ENCODE measurements at regions not wholly inside any gene's neighbourhood (a gene's known extent, or its start where the extent isn't known, plus 50 kb on each side); places are given as distances from the start of the nearest gene placed in this dataset.
"Not testable (repeated sequence)": the region's sequence is repeated elsewhere in the genome, so short reads cannot be mapped to it uniquely, and the experiment has no call there.

DNA sequence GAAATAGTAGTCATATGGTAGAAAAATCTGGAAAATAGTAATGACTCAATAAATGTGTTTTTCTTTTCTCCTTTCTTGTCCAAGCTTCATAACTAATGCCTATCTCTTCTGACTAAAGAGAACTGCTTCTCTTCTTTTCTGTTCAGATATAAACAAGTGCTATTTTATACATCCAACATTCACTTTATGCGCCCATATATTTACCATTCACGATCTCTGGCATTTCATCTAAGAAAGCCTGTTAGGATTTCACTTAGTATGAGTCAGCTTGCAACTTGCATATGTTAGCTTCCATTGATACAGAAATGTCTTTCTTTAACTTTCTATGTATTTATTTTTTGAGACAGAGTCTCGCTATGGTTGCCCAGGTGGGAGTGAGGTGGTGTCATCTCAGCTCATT is 224.9 kb downstream of the VAPA start:
- no peak overlapping the region for H3K4me3 ChIP-seq (ENCODE audit: low read depth, low read length)

DNA sequence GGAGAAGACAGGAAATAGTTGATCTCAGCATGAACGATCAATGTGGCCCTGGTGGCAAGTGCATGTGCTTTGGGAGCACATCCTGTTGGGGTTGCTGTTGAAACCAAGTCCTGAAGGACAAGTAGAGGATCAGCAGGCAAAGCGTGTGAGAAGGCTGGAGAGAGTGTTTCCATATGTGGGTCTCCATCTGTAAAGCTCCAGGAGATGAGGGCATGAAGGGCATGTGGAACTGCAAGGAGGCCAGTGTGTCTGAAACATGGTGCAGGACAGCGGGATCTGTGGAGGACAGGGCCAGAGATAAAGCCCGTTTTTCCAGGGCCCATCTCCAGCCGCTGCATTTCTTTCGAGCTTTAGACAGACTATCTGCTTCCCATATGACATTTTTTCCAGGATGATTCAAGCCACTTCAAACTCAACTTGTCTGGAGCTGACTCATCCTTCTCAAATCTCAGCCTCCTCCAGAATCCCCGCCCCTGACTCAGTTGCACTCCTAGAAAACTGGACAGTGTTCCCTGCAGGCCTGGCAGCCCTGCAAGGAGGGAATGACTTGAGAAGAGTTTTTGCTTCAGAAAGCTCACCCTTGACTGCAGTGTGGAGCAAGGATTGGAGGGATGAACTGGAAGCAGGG is 226.1 kb downstream of the VAPA start:
- no peak overlapping the region for H3K4me3 ChIP-seq (ENCODE audit: low read depth, low read length)

DNA sequence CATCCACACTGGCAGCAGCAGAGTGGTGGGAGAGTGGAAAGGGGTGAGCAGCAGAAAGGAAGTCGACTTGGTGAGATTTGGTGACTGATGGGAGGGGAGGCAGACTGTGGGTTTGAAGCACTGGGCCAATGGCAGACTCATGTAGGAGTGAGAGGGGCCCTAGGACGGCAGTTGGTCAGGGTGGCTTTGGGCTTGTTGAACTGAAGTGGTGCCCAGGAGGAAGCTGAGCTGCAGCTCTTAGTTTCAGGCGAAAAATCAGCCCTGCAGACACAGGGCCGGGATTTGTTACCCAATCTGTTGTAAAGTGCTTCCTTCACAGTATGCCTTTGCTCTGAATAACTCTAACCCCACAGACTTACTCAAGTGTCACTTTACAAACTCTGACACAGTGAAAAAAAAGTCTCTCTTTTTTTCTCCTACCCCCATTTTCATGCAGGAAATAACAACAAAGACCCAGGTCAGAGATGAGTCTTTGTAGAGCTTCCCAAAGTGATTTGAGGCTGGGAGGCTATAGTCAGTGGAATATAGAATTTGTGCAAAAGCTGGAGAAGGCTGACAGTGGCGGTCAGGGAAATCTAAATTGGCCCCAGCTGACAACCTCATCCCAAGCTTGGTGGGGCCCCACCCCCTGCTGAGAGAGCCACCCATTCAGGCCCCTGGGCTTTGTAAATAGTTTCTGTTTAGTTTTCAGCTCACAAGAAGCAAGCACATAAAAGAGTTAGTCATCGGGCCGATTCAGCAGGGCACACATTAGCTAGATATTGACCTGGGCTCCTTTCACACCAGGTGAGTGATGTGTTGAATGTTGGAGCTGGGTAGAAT is 226.9 kb downstream of the VAPA start:
- H3K4me3 ChIP-seq (ENCODE audit: low read depth, low read length) = no peak overlapping the region

DNA sequence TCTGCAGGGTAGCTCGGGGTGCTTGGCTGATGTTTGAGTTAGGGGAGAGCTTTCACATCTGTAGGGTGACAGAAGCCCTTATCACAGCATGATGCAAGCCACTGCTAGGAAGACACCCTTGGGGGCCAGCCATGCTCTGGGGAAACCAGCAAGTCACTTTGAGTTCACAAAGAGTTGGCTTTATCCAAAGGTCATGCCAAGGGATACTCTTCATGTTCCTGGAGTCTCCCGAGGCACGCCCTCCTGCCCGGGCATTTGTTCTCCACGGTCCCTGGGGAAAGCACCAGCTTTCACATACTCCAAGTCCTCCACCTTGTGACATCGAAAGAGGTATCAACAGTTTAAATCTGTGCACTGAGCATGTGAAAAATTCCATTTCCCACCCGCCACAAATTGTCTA is 227.7 kb downstream of the VAPA start:
- no peak overlapping the region for H3K4me3 ChIP-seq (ENCODE audit: low read depth, low read length)

DNA sequence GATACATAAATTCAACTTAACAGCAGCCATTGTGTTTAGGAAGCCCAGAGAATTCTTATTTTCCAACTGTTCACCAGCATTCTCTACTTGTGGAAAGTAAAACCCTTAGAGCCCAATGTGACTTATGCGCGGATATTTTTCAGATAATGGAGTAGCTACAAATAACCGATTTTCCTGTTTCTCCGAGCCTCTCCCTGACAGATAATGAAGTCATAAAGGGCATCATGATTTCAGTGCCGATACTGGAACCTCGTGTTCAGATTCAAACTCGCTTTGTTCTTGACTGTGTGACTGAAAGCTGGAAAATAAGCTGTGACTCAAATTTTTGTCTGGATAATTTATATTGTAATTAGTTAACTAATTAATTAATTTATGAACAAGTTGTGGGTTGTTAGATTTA is 228.2 kb downstream of the VAPA start:
- no peak overlapping the region for H3K4me3 ChIP-seq (ENCODE audit: low read depth, low read length)

DNA sequence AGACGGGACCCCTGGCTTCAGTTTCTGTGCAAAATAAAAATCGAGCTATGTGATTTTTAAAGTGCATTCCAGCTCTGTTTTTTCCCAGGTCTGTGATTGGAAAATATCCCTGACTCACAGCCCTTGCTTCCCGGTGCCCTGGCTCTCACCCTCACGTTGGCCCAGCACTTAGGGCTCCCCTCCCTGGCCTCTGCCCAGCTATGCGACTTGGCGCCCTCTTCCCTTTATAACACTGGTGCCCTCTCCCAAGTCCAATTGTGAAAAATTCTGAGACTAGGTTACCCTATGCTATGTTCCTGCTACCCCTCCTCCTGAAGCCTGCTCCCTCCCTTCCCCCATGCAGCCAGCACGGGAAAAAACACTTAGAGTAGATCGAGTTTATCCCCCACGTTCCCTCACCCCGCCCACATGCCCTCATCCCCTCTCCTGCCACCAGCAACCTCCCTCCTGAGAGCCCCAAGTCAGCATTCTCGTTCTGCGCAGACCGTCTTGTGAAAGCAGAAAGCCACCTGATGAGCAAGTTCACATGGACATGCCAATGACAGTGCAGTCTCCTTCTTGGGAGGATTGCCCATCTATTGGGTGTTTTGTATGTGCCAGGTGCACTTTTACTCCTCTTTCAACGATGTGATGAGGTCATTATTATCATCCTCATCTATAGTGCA is 228.8 kb downstream of the VAPA start:
- H3K4me3 ChIP-seq (ENCODE audit: low read depth, low read length) = no peak overlapping the region

DNA sequence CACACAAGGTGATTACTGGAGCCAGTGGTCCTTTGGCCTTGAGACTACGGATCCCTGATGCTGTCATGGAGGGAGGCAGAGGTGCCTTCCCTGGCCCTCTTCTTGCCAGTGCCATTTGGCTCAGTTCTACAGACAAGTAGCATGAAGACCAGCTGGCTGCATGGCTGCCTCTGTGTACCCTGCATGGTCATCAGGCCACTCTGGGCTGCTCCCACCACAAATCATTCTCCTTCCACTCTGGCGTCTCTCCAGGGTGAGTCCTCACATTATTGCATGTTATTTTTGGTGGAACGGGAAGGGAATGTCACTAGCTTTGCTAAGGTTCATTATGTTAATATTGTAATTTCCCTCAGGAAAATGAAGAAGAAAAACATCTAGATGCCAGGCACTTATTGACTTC is 229.8 kb downstream of the VAPA start:
- no peak overlapping the region for H3K4me3 ChIP-seq (ENCODE audit: low read depth, low read length)

DNA sequence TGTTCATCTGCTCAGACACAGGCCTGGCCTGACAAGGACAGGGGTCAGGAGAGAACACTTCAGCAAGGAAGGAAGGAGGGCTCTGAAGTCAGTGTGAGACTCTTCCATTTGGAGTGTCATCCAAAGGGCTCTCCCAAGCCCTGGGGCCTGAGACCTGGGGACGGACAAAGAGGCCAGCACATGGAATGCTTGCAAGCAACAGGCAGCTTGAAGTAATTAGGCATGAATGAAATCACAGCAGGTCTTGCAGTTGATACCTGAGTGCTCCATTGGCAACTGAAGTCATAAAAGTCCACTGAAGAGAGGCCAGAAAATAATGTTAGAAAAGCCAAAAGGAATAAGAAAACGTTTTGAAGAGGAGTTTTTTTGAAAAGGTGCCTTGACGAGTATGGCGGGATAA is 231.7 kb downstream of the VAPA start:
- H3K4me3 ChIP-seq (ENCODE audit: low read depth, low read length) = no peak overlapping the region

DNA sequence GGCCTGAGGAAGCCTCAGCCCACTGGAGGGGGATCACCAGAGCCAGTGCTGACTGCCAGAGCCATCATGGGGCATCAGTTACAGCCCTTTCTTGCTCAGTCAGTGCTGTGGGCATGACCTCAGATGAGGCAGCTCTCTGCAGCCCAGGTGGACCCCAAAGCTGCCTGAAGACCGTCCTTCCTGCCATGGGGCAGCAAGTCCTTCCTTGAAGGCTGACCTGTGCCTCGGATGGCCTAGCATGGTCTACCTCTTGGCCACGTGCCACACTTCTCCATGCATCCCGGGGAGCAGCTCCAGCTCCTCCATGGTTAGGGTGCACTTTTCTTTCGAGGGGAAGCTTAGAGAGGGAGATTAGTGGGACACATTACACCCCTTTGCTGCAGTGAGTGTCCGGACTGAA is 233.4 kb downstream of the VAPA start:
- H3K4me3 ChIP-seq (ENCODE audit: low read depth, low read length) = no peak overlapping the region

DNA sequence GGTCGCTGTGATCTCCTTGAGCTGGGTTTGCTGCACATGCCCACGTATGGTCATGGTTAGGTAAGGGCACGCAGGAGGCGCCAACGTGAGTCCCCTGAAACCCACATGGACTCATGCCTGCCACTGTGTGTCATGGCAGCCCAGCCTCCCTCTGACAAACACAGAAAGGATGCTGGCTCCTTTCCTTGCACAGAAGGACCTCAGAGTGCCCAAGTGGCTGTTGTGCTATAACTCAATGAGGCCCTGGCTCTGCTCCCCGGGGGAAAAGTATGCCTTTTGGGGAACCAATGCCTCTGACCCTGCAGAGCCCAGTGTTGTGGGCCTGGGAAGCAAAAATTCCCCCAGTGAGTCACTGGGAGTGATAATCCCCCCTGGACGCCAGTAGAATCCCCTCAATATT is 233.9 kb downstream of the VAPA start:
- H3K4me3 ChIP-seq (ENCODE audit: low read depth, low read length) = no peak overlapping the region

DNA sequence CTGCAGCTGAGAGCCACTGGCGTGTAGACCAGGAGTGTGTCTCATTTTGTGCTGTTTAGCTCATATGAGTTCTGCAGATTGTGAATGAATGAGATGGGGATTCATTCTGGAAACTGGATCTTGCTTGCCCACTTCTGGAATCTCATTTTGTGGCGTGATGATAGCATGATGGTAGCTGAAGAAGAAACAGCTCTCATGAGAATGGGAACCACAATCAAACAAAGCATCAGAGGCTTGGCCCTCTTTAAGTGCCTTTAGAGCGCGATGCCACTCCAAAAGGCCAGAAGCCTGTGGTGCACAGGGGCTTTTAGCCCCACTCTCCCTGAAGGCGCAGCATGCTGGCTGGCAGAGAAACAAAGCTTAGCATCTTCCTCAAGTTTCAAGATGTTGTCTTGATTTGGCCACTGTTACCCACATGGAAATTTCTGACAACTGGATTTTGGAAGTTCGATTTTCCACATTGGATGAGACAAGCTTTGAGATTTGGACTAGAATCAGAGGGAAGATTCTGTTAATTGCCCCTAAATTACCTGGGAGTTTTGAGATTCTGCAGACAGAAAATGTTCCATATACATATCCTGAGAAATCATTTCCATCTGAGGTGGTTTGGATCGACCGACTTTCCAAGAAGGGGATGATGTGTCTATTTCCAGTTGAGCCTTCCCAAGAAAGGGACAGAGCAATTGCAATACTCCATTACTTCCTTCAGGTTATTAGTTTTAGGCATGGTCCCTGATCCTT is 234.5 kb downstream of the VAPA start:
- no peak overlapping the region for H3K4me3 ChIP-seq (ENCODE audit: low read depth, low read length)

DNA sequence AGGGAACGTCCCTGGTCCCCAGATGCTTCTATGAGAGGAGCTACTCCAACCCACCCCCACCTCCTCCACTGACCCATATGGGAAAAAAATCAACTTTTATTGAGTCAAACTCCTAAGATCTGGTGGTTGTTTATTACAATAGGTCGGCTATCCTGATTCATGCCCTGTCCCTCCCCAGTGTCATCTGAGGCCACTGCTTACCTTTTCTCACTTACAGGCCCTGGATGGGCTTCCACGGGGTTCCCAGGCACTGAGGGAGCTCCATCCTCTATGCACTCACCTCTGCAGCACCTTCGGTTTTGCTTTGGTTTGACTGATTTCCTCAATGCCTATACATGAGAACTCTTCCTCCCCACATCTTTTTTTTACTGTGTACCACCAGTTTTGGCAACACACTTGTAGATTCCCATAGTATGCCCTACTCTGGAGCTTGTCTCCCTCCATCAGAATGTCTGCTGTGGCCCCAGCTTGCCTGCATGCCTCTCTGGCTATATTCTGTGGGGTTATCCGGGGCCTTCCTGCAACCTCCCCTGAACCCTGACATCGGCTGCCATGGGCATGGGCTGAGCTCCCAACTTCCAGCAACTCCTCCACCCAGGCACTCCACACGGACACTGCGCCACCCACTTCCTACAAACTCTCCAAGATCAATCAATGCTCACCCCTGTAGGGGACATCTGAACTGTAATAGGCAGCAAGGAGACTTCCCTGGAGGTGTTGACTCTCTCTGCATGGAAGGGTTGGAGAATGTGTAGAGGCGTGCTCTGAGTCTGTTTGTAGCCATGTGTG is 236.1 kb downstream of the VAPA start:
- no peak overlapping the region for H3K4me3 ChIP-seq (ENCODE audit: low read depth, low read length)

DNA sequence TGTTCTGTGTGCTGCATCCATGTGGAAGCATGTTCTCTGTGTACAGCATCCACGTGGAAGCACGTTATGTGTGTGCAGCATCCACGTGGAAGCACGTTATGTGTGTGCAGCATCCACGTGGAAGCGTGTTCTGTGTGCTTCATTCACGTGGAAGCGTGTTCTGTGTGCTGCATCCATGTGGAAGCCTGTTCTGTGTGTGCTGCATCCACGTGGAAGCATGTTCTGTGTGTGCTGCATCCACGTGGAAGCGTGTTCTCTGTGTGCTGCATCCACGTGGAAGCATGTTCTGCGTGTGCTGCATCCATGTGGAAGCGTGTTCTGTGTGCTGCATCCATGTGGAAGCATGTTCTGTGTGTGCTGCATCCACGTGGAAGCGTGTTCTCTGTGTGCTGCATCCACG is 236.8 kb downstream of the VAPA start:
- not testable (repeated sequence) for H3K4me3 ChIP-seq (ENCODE audit: low read depth, low read length)

DNA sequence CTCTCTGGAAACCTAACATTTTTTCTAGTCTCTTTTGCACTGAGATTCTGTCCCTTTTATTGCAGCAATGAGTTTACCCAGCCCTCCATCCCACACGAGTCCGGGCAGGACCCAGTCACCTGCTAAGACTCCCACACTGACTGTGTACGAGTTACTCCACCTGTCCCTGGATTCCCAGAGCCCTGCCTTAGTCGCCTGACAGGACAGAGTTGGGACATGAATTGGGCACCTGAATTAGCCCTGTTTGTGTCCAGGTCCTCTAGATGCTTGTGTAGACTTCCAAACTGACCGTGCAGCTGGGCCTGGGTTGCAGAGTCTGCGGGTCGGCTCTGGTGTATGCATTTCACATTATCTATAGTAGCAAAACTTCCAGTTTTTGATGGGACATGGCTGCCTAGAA is 238.7 kb downstream of the VAPA start:
- no peak overlapping the region for H3K4me3 ChIP-seq (ENCODE audit: low read depth, low read length)

DNA sequence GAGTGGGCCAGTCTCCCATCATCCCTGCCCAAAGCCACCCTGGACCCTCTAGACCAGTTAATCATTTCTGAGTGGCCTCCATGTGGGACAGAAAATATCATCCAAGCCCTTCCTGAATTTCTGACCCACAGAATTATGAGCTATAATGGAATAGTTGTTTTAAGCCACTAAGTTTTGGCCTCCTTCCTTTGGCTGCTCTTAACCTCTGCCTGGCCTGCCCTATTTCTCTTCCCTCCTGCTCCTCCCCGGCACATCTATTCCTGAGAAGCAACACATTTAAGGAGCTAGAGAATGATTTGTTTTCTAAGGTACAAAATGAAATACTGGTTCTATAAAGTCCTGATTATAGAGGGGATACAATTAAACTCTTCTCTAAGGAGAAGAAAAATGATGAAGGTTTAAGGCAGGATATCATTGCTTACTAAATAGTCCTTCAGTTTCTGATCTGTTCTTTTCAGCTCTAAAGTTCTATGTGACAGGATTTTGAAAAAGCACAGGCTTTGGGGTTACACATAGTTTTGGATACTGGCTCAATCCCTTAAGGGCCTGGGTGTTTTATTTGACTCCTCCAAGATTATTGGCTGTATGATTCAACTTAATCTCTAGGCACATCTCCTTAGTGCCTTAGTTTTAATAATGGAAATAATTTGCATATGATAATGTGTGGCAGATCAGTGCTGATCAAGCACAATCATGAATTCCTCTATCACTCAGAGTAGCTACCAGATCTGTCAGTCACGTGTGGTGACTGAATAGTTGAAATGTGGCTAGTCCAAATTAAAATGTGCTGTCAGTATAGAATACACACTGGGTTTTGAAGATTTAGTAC is 240.3 kb downstream of the VAPA start:
- no peak overlapping the region for H3K4me3 ChIP-seq (ENCODE audit: low read depth, low read length)

DNA sequence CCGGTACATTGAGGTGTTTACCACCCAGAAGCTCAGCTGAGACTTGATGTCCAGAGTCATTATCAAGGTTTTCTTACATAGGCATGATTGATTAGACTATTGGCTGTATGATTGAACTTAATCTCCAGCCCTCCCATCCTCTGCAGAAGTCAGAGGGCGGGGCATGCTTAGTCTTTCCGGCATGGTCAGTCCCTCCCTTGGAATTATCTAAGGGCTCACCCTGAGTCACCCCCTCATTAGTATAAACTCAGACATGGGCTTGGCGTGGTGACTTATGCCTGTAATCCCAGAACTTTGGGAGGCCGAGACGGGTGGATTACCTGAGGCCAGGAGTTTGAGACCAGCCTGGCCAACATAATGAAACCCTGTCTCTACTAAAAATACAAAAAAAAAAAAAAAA is 243.9 kb downstream of the VAPA start:
- H3K4me3 ChIP-seq (ENCODE audit: low read depth, low read length) = no peak overlapping the region

DNA sequence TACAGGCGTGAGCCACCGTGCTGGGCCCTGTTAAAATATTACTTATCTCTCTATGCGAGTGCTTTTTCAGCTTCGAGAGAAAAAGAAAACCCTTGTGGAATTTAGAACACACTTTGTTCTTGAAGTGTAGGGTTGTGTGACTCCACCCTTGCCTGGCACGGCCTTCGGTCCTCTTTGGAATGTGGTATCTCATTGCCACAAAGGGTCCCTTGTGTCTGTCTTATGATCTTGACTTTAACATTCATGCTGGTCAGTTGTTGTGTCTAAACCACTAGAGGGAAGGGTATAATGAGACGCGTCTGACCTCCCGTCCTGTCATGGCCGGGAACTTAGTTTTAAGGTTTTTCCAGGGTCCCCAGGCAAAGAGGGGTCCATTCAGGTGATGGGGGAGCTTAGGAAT is 246.4 kb downstream of the VAPA start:
- H3K4me3 ChIP-seq (ENCODE audit: low read depth, low read length) = no peak overlapping the region

DNA sequence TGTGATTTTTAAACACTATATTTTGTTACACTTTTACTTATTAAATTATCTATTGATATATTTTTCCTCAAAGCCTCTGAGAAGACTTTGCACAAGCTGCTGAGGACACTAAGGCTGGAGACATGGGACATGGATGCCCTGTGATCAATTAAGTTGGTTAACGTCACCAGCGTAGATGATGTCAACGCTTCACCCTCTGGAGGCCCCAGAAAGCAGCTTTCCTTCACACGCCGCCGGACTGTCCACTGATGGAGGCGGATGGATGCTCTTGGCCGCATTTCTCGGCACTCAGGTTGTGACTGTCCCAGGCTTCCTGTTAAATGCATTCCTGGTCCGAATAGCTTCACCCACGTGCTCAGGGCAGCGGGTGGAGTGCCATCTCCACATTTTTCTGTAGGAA is 247.5 kb downstream of the VAPA start:
- no peak overlapping the region for H3K4me3 ChIP-seq (ENCODE audit: low read depth, low read length)

DNA sequence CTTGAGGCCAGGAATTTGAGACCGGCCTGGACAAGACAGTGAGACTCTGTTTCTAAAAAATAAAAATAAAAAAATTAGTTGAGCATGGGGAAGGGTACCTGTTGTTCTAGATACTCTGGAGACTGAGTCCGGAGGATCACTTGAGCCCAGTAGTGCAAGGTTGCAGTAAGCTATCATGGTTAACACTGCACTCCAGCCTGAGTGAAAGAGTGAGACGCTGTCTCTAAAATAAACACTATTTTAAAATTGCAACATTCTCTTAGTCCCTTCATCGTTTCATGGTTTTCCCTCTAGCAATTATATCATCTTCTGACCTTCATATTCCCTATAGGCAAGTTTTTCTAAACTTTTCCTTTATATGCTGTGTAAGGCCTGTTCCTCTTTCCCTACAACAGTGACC is 248.5 kb downstream of the VAPA start:
- H3K4me3 ChIP-seq (ENCODE audit: low read depth, low read length) = no peak overlapping the region

Measured in iPS-11a (cell line).